ENCODE measurements at regions not wholly inside any gene's neighbourhood (a gene's known extent, or its start where the extent isn't known, plus 50 kb on each side); places are given as distances from the start of the nearest gene placed in this dataset.
A peak's percentile ranks its signal among the peaks of the same experiment; 100 is the strongest.

- no peak for TF ChIP-seq CTCF (IDR thresholded peaks at IDR 0.05)
- no peaks in the 10 kb centered on the region for H3K36me3 ChIP-seq
- H3K27me3 ChIP-seq (replicated peaks; ENCODE audit: insufficient read depth), result no peaks in the 10 kb centered on the region
- H3K9me3 ChIP-seq, result no peaks in the 10 kb centered on the region
- H3K4me3 ChIP-seq, result no peak overlapping the region
- no peak for DNase-seq (ENCODE audit: low spot score)
- H3K4me1 ChIP-seq (ENCODE audit: control insufficient read depth in 1 of 2, low read depth in 2 of 2), result peaks cover 21 to 34% of the 10 kb centered on the region in 2 donors
- H3K27ac ChIP-seq, result no peak overlapping the region
- ATAC-seq (ENCODE audit: insufficient number of reproducible peaks, low FRiP score, low read depth), result no peak
Observed at GRCh38 chr3:73739791-73740453, 115.2 kb upstream of the PDZRN3 start.

DNA sequence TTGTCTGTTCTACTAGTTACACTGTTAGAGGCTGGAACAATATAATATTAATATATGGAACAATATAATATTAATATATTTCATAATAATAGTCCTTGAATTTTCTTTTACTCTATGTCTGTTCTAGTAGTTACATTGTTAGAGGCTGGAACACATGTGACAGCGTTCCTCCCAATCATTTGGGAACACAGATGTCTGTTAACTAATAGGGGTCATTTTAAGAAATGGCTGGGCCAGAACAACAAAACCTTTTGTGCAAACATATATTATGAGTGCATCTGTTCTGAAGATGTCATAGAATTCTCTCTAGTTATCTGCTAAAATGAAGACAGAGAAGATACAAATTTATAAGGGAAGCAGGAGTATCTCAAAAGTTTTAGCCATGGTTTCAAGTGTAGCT lies 114.0 kb upstream of the PDZRN3 start:
- H3K36me3 ChIP-seq, result no peaks in the 10 kb centered on the region
- ATAC-seq (ENCODE audit: insufficient number of reproducible peaks, low FRiP score, low read depth), result no peak
- H3K27ac ChIP-seq, result no peak overlapping the region
- H3K9me3 ChIP-seq, result no peaks in the 10 kb centered on the region
- H3K4me1 ChIP-seq (ENCODE audit: control insufficient read depth in 1 of 2, low read depth in 2 of 2), result peaks cover 16 to 24% of the 10 kb centered on the region in 2 donors
- no peak overlapping the region for H3K4me3 ChIP-seq
- TF ChIP-seq CTCF (IDR thresholded peaks at IDR 0.05), result no peak
- H3K27me3 ChIP-seq (replicated peaks; ENCODE audit: insufficient read depth), result no peaks in the 10 kb centered on the region
- no peak for DNase-seq (ENCODE audit: low spot score)

GRCh38 chr3:73734211-73735089 lies 109.7 kb upstream of the PDZRN3 start:
- H3K4me1 ChIP-seq (ENCODE audit: control insufficient read depth in 1 of 2, low read depth in 2 of 2), result no peaks in the 10 kb centered on the region
- H3K27me3 ChIP-seq (replicated peaks; ENCODE audit: insufficient read depth), result no peaks in the 10 kb centered on the region
- TF ChIP-seq CTCF (IDR thresholded peaks at IDR 0.05), result no peak
- H3K36me3 ChIP-seq, result no peaks in the 10 kb centered on the region
- ATAC-seq (ENCODE audit: insufficient number of reproducible peaks, low FRiP score, low read depth) (no peak), DNase-seq (ENCODE audit: low spot score) (no peak)
- H3K9me3 ChIP-seq, result no peaks in the 10 kb centered on the region
- no peak overlapping the region for H3K4me3 ChIP-seq
- no peak overlapping the region for H3K27ac ChIP-seq

DNA sequence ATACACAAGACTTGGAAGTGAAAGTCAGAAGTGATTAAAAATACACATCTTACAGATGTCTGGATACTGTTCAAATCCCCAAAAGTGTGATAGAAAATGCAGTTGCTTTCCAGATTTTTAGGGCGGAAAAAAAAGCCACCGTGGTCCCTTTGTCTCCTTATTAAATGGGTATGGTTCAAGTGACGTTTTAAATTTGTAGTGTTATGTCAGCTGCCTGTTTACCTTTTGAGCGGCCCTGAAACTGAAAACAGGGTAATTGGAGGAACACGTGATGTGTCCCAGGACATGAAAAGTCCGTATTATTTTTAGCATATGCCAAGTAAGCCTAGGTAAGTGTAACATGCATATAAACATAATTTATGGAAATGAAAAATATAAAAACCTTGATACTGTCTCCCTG lies 109.0 kb upstream of the PDZRN3 start:
- ATAC-seq (ENCODE audit: insufficient number of reproducible peaks, low FRiP score, low read depth) (no peak), DNase-seq (ENCODE audit: low spot score) (no peak)
- H3K4me3 ChIP-seq, result peak overlapping the region; percentile 36
- no peaks in the 10 kb centered on the region for H3K9me3 ChIP-seq
- H3K27me3 ChIP-seq (replicated peaks; ENCODE audit: insufficient read depth), result no peaks in the 10 kb centered on the region
- H3K27ac ChIP-seq, result no peak overlapping the region
- H3K36me3 ChIP-seq, result no peaks in the 10 kb centered on the region
- TF ChIP-seq CTCF (IDR thresholded peaks at IDR 0.05), result no peak
- no peaks in the 10 kb centered on the region for H3K4me1 ChIP-seq (ENCODE audit: control insufficient read depth in 1 of 2, low read depth in 2 of 2)

DNA sequence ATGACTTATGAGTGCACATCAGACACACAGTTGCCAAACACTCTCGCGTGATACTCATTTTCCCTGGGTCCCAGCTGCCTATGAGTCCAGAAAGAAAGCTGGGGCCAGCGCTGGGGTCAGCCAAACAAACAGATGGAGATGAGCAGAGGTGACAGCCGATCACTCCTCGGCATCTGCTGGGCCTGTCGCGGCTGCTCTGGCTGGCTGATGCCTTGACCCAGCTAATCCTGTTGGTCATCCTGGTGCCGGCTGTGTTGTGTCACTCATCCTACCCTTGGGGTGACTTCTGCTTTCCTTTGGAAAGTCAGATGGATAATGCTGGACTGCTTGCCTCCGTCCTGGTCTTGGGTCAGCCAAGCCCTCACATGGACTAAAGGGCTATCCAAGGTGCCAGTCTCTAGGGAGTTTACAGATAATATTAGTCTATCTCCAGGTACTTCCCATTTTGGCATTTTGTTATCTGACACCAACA lies 105.3 kb upstream of the PDZRN3 start:
- Histone ChIP-seq H3K4me1 (ENCODE audit: control insufficient read depth in 1 of 2, low read depth in 2 of 2) (peaks cover 5 to 19% of the 10 kb centered on the region in 2 donors), H3K4me3 (no peak overlapping the region), H3K27me3 (replicated peaks; ENCODE audit: insufficient read depth) (no peaks in the 10 kb centered on the region), H3K36me3 (no peaks in the 10 kb centered on the region), H3K9me3 (no peaks in the 10 kb centered on the region), H3K27ac (no peak overlapping the region)
- DNase-seq (ENCODE audit: low spot score) (no peak), ATAC-seq (ENCODE audit: insufficient number of reproducible peaks, low FRiP score, low read depth) (no peak)
- TF ChIP-seq CTCF (IDR thresholded peaks at IDR 0.05), result no peak

Data from thoracic aorta (tissue), 2 donors.